ENCODE measurements at regions not wholly inside any gene's neighbourhood (a gene's known extent, or its start where the extent isn't known, plus 50 kb on each side); places are given as distances from the start of the nearest gene placed in this dataset.

- no peak for DNase-seq
Observed at GRCh38 chr1:116299248-116299647, 73.8 kb upstream of the ATP1A1 start.

GRCh38 chr1:116302281-116302680, 70.8 kb upstream of the ATP1A1 start:
- DNase-seq: no peak

DNA sequence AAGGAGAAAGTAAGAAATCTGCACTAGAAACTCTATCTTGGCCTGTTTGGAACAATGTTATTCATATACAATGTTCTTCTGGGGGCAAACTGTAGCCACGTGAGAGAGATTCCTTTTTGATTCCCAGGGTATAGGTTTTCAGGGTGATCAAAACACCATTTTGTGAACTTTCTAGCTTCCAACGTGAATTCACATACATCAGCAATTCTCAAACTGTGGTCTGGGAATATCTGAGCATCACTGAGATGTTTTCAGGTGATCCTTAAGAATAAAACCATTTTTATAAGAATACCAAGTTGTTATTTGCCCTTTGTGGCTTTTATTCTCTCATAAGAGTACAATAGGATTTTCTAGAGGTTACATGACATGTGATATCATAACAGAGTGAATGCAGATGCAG, 66.9 kb upstream of the ATP1A1 start:
- no peak for DNase-seq

- no peak for DNase-seq
Observed at GRCh38 chr1:116306840-116307442, 66.1 kb upstream of the ATP1A1 start.

GRCh38 chr1:116308276-116308675, 64.8 kb upstream of the ATP1A1 start:
- no peak for DNase-seq

- no peak for DNase-seq
Observed at GRCh38 chr1:116309090-116309870, 63.8 kb upstream of the ATP1A1 start.

DNA sequence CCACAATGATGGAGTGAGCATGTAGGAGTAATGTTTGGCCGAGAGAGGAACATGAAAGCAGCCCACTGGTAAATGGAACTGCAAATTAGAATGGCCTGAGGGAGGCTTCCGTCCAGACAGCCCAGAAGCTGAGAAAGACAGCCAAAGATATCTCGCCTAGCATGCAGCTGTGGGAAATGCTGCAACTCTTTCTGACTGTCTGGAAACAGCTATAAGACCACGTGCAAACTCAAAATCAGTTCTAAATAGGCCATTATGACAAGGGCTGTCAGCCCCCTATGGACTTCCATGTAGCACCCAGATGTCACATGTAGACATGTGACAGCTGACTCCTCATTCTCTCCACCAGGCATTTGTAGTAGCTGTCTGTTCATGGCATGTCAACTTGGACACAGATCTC, 62.9 kb upstream of the ATP1A1 start:
- DNase-seq: no peak

DNA sequence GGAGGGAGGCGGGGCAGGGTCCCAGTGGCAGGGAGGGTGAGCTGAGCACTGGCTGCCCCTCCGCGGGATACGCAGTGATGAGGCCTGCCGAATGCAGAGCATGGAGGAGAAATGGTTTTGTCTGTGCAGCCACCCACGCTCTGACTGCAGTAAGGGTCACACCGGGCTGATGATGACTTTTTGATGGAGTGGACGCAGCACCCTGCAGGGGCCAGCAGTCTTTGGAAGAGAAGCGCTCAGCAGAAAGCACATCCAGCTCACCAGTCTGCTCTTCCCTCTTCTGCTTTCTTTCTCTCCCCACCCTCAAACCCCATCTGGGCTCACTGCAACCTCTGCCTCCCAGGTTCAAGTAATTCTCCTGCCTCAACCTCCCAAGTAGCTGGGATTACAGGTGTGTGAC, 61.9 kb upstream of the ATP1A1 start:
- no peak for DNase-seq

DNA sequence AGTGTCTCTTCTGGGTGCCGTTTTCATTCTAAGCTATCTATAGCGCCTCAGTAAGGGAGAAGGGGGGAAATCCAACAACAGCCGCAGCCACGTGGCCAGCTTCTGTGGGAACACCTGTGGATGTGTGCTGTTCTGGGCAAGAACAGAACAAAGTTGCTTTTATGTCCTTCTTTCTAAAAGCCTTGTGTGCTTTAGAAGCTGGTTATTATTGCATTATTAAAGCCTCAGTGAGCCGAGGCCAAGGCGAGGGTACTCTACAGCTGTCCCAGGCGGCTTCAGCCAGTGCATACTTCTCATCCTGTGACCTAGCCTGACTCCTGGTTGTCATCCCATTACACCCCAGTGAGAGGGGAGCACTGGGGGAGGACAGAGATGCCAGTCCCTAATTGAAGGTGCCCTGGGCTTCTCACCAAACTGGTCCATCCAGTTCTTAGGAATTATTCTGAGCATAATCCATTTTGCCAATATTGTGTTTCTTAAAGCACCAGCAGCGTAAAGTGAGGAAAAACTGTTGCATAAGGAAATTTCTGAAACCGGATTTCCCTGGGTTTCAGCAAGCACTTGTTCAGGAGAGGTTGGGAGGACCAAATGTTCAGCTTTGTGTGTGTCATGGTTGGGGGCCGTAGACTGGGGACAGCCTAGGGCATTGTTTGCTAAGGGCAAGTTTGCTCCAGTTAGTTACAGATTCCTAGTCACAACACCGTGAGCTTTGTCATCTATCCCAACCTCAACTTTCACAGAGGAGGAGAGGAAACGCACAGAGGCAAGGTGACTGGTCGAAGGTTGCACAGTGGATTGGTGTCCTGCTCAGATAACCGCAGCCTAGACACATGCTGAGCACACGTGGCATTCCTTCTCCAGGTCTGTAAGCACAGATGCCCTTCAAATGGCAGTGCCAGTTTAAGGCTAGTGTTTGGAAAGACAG, 61.0 kb upstream of the ATP1A1 start:
- peak; percentile 87 for DNase-seq

- no peak for DNase-seq
Observed at GRCh38 chr1:116312681-116313069, 60.4 kb upstream of the ATP1A1 start.

DNA sequence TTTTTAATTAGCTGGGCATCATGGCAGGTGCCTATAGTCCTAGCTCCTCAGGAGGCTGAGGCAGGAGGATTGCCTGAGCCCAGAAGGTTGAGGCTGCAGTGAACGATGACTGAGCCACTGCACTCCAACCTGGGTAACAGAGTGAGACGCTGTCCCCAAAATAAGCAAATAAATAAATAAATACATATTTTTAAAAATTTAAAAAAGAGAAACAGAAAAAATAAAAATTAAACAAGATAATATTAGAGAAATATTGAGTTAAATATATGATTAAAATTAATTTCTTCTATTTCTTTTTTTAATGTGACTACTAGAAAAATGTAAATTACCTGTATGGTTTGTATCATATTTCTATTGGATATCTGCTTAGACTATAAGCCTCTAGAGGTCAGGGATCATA, 59.3 kb upstream of the ATP1A1 start:
- DNase-seq: no peak

- no peak for DNase-seq
Observed at GRCh38 chr1:116314305-116314919, 58.6 kb upstream of the ATP1A1 start.

- DNase-seq: no peak
Observed at GRCh38 chr1:116316373-116316772, 56.7 kb upstream of the ATP1A1 start.

DNA sequence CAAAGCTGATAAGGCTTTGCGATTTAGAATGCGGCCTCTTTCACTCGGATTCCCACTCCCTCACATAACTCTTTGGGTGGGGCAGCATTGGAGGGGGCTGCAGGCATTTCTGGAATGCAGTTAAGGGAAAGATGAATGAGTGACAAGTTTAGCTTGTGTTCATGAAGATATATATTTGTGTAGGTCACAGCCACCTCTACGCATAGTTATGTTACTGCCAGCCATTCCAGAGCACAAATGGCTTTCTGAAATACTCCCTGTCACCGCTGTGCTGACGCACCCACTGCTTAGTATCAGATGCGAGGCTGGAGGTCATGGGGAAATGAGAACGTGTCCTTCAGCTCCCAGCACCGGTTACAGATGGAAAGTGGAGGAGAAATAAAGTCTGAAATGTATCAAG, 54.1 kb upstream of the ATP1A1 start:
- no peak for DNase-seq

DNA sequence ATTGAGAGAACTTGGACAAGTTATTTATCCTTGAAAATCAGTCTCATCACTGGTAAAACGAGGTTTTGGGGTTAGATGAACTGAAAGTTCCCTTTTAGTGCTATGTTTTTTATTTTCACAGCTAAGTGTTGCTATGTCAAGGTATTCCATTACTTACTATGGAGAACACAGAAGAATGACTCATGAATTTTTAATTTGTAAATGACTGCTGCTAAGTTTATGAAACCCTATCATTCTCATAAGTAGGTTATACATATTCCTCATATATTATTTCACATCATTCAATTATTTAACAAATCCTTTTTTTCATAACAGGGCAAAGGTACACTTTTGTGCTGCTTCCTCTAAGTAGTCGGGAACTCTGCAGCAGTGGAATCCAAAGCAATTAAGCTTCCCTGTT, 52.2 kb upstream of the ATP1A1 start:
- DNase-seq: no peak

DNA sequence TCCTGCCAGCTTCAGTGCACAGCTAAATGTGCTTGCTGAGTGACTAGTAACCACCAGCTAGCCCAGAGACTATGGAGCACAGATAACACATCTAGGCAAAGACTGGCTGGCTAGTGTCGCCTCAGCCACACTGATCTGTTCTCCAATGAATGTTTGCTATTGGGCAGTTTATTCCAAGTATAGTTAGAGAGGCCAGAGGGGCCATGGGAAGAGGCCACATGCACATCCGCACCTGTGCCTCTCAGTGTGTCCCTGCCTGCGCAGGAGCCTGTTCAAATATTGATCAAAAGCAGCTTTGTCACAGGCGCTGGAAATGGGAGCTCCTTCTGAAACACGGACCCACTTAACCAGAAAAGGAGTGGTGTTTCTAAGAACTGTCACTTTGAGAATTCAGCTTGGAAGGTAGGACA, 51.3 kb upstream of the ATP1A1 start:
- DNase-seq: peak; percentile 84

GRCh38 chr1:116322752-116323405, 50.2 kb upstream of the ATP1A1 start:
- DNase-seq: no peak

All from NCI-H146 (cell line).